ENCODE measurements at regions not wholly inside any gene's neighbourhood (a gene's known extent, or its start where the extent isn't known, plus 50 kb on each side); places are given as distances from the start of the nearest gene placed in this dataset.
"Not testable (repeated sequence)": the region's sequence is repeated elsewhere in the genome, so short reads cannot be mapped to it uniquely, and the experiment has no call there.

DNA sequence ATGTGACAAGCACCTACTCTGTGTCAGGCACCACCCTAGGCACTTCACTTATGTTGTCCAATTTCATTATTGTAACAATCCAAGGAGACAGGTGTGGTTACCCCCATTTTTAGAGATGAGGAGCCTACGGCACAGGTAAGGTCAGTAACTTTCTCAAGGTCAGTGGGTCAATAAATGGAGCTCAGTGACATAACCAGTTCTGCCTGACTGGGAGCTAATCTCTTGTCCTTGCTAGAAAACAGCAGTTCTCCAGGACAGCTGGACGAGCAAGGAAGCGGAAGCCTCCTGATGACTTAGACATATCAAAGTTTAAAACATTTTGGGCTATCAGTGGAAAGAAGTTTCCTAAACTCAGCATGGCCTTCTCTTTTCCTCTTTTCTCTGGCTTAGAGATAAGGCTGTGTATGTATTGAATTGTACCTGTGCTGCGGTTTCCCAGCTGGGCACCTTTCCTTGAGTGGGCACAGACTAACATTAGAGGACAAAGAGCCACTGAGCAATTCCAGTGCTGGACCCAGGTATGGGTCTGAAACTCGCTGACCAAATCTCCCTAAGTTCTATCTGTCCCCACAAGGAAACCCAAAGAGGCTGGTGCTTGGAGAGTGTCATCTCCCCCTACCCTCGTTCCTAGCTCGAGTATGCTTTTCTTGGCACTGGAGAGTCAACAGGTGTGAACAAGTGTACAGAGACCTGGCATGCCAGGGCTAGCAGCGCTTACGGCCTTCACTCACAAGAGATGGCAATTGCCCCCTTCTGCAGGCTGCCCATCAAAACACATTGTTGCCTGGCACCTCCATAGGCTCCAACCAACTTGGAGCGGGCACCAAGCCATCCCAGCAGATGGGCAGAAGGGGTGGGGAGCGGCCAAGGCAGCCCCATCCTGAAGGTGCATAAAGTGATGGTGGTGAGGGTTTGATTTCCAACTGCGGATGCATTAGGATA is 456.1 kb upstream of the PROX1 start:
- no peak for DNase-seq (ENCODE audit: low read depth in 2 of 2)

DNA sequence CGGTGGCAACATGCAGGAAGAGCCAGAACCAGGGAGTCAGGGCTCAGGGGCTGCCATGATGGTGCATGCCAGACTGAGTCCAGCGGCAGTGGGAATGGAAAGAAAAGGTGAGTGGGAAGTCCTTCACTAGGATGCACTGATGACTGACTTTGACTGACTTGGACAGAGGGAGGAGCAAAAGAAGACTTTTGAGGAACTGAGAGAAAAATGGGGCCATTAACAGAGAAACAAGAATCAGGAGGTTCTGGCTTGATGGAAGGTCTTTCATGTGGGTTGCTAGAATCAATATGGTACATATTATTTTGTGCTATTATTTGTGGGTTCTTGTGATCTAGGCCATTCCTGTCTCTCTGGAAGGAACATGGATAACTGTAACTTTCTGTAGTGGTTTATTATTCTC is 454.6 kb upstream of the PROX1 start:
- DNase-seq (ENCODE audit: low read depth in 2 of 2), result no peak

- no peak for DNase-seq (ENCODE audit: low read depth in 2 of 2)
Measured at GRCh38 chr1:213535679-213536078, 452.1 kb upstream of the PROX1 start.

DNA sequence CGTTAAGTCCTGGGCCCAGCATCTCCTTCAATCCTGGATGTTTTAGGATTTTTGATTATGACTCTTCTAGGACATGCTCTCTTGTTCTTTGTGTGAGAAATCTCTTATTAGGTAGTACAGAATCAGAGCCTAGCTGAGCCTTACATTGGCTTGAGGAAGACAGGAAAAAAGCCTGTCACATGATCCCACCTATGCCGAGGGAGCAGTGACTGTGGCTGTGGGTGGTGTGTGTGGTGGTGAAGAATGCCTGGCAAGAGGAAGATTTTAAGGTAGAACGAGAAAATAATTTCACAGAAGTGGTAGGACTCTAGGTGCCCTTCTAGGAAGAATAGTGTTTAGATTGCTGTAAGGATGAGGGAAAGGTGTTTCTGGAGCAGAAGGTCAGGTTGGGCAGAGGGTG is 449.5 kb upstream of the PROX1 start:
- no peak for DNase-seq (ENCODE audit: low read depth in 2 of 2)

DNA sequence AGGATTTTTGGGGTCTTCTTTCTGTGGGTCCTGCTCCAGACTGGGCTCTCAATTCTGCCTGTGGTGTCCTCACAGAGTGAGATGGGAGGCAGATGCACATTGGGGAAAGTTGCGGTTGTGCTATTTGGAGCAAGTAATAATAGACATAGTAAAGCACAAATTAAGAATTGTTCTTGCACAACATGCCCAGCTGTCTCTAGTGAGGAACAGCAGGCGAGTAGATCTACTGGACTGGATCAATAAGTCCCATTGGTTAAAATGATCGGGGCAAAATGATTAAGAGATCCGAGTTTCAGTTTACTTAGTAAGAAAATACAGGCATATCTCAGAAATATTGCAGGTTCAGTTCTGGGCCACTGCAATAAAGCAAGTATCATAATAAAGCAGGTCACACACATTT is 448.3 kb upstream of the PROX1 start:
- DNase-seq (ENCODE audit: low read depth in 2 of 2), result no peak

- no peak for DNase-seq (ENCODE audit: low read depth in 2 of 2)
Measured at GRCh38 chr1:213541641-213542040, 446.1 kb upstream of the PROX1 start.

DNA sequence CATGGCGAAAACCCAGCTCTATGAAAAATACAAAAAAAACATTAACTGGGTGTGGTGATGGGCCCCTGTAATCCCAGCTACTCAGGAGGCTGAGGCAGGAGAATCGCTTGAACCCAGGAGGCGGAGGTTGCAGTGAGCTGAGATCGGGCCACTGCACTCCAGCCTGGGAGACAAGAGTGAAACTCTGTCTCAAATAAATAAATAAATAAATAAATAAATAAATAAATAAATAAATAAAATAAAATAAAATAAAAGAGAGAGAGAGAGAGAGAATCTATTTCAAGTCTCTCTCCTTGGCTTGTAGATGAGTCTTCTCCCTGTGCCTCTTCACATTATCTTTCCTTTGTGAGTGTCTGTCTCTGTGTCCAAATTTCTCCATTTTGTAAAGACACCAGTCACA is 442.6 kb upstream of the PROX1 start:
- not testable (repeated sequence) for DNase-seq (ENCODE audit: low read depth in 2 of 2)

- no peak for DNase-seq (ENCODE audit: low read depth in 2 of 2)
Measured at GRCh38 chr1:213549982-213550381, 437.8 kb upstream of the PROX1 start.

- DNase-seq (ENCODE audit: low read depth in 2 of 2), result no peak
Measured at GRCh38 chr1:213550804-213551203, 437.0 kb upstream of the PROX1 start.

GRCh38 chr1:213552045-213552444 is 435.7 kb upstream of the PROX1 start:
- no peak for DNase-seq (ENCODE audit: low read depth in 2 of 2)

DNA sequence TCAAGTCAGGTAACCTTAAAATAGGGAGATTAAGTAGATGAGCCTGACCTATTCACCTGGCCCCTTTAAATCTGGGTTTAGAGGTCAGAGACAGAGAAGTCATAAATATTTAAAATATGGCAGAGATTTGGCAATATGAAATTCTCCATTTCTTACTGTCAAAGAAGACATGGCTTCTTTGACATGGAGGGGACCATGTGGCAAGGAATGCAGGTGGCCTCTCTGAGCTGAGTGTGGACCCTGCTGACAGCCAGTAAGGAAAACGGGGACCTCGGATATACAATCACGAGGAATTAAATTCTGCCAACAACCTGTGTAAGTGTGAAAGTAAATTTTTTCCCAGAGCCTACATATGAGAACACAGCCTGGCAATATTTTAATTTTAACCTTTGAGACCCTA is 427.5 kb upstream of the PROX1 start:
- no peak for DNase-seq (ENCODE audit: low read depth in 2 of 2)

DNA sequence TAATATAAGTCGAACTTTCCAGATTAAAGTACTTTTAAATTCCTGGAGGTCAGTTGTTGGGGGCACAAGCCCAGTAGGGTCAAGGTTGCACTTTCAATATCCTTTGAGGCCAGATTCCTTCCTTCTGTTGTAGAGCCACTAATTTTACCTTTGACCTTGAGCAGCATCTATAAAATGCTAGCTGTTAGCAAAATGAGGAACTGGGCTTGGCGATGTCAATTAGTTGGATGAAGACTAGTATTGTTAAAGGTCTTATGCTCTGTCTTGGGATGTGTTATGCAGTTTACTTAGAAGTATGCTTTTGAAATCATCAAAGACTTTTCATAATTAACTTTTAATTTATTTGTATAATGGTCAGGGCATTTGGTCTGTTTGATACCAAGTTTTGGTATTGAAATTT is 425.9 kb upstream of the PROX1 start:
- no peak for DNase-seq (ENCODE audit: low read depth in 2 of 2)

- no peak for DNase-seq (ENCODE audit: low read depth in 2 of 2)
Measured at GRCh38 chr1:213564215-213564659, 423.5 kb upstream of the PROX1 start.

DNA sequence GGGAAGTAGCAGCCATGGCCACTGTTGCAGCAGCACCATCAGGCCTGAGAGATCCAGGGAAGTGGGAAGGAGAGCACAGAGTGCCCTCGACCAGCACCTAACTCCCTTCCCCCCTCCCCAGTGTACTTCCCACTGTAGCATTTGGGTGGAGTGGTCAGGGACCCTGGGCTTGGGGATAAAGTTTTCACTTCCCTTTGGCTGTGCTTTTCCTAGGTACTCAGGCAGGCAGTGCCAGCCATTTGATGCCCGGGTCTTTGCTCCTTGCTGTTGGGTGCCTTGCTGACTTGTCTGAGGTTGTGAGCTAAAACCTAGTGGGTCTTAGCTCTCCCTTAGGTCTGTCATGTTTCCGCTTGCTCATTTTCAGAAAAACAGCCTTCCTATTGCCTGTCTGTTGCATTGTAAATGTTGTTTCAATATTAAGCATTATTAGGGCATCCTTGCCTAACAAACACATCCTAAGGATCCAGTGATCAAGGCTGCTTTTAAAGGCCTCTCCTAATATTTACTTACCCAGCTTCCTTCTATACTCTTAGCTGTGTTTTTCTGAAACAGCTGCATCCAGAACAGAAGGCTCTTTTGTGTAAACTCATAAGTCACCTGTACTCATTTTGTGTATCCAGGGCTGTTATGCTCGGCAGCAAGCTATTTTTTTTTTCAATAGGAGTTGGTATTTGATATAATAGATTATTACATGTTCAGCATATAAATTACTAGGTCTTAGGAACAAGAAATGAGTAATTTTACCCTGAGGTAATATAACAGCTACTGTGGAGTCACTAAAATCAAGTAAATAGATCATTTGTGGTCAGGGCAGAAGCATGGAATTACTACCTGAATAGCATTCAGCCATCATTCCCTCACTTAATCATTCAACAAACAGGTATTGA is 418.6 kb upstream of the PROX1 start:
- DNase-seq (ENCODE audit: low read depth in 2 of 2), result no peak

DNA sequence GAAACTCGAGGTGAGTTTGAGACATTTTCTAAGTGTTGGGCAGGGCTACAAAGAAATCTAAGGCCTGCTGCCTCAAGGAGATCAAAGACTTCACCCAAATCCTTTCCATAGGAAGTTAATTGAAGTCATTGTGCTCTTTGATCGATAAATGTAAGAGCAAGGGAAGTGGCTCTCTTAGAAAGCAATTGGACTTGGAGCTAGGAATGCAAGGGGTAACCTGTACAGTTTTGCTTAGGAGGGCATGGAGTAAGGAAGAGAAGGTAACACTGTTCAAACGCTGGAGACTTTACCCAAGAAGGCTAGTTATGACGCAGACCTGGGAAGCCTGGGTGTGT is 418.0 kb upstream of the PROX1 start:
- DNase-seq (ENCODE audit: low read depth in 2 of 2), result no peak

- DNase-seq (ENCODE audit: low read depth in 2 of 2), result no peak
Measured at GRCh38 chr1:213570487-213570886, 417.3 kb upstream of the PROX1 start.

- DNase-seq (ENCODE audit: low read depth in 2 of 2), result no peak
Measured at GRCh38 chr1:213571419-213571818, 416.4 kb upstream of the PROX1 start.

DNA sequence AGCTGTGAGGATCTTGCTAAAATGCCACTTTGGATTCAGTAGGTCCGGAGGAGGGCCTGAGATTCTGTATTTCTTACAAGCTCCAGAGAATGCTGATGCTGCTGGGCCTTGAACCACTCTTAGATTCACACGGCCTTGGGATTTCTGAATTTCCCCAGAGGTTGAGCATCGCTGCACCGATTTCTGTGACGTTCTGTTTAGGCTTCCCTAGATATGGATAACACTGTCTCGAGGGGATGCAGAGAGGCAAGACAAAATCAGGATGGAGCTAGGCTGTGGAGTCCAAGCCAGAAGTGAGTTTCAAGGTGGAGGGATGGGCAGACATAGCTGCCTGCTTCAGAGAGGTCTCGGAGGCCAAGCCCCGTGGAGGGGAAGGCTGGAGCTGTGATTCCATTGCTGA is 415.9 kb upstream of the PROX1 start:
- DNase-seq (ENCODE audit: low read depth in 2 of 2), result no peak

- no peak for DNase-seq (ENCODE audit: low read depth in 2 of 2)
Measured at GRCh38 chr1:213572912-213573647, 414.7 kb upstream of the PROX1 start.

DNA sequence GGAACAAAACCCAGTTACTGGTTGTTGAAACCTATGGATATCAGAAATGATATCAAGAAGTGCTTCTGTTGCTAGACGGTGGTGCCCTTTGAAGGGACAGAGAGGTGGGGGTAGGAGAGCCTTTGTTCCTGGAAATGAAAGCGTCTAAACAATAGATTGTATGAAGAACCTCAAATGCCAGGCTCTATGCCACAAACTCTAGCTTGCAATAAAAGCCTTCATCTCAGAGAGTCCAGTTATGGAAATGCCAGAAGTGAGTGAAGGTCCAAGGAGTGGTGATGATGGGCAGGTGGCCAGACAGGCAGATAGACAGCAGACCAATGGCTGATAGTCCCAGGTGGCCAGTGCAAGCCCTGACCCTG is 414.1 kb upstream of the PROX1 start:
- DNase-seq (ENCODE audit: low read depth in 2 of 2), result no peak

DNA sequence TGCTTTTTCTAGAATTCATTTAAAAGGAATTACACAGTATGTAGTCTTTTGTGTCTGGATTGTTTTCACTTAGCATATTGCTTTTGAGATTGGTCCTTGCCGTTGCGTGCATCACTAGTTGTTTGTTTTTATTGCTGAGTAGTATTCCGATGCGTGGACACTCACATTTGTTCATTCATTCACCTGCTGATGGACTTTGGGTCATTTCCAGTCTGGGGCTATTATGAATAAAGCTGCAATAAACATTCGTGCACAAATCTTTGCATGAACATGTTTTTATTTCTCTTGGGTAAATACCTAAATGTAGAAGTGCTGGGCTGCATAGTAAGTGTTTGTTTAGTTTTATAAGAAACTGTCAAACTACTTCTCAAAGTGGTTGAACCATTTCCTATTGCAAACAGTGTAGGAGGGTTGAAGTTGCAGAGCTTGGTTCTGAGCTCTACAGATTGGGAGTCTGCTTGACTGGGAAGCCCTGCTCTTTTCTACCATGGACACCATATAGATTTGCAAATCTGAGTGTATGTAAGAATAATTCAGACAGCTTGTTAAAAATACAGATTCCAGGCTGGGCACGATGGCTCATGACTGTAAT is 404.7 kb upstream of the PROX1 start:
- no peak for DNase-seq (ENCODE audit: low read depth in 2 of 2)

- DNase-seq (ENCODE audit: low read depth in 2 of 2), result no peak
Measured at GRCh38 chr1:213584272-213584671, 403.5 kb upstream of the PROX1 start.

All from stimulated activated CD8-positive, alpha-beta memory T cell treated with anti-CD3 and anti-CD28 coated beads, Interleukin-2, amount 100 ng/mL, for 1 hour (primary cell).